Sigmoid colon (tissue), 6 donors: ENCODE measurements at regions not wholly inside any gene's neighbourhood (a gene's known extent, or its start where the extent isn't known, plus 50 kb on each side); places are given as distances from the start of the nearest gene placed in this dataset.

Source experiments
- DNase-seq: peaks from one replicate; pipeline ENCODE4 v3.0.0-alpha.2; 2019
- H3K27ac ChIP-seq, 4 donors: fragments of 200-600 bp; sonication (generic); one replicate each; pipeline ENCODE4 v1.5.1; 2016 to 2019; ENCODE audit warnings: mild to moderate bottlenecking in 1 of 4
- H3K27me3 ChIP-seq, 3 donors: fragments of 200-600 bp; sonication (generic); one replicate each; pipeline ENCODE4 v1.5.1; 2019; ENCODE audit warnings: mild to moderate bottlenecking in 1 of 3
- H3K36me3 ChIP-seq, 4 donors: fragments of 200-600 bp; sonication (generic); one replicate each; pipeline ENCODE4 v1.5.1; 2016 to 2019
- H3K4me1 ChIP-seq, 4 donors: fragments of 200-600 bp; sonication (generic); one replicate each; pipeline ENCODE4 v1.5.1; 2017 to 2019
- H3K4me3 ChIP-seq, 4 donors: fragments of 200-600 bp; sonication (generic); one replicate each; pipeline ENCODE4 v1.5.1; 2017 to 2019; ENCODE audit warnings: mild to moderate bottlenecking in 2 of 4, moderate library complexity in 1 of 4
- H3K9me3 ChIP-seq, 4 donors: fragments of 200-600 bp in 3 of 4; sonication (generic) in 3 of 4; one replicate each; pipeline versions ENCODE4 v1.5.1 to v1.6.1; 2013 to 2019
- CTCF ChIP-seq, 4 experiments: fragments of 450-650 bp in 3 of 4; fragments of 200-600 bp in 1 of 4; IDR thresholded peaks; one replicate each; pipeline ENCODE4 v1.5.1; 2016 to 2019; ENCODE audit warnings: antibody characterized with exemption in 4 of 4, mild to moderate bottlenecking in 3 of 4, moderate library complexity in 2 of 4
- EP300 ChIP-seq, 4 donors: sonication (generic); formaldehyde crosslinking; IDR thresholded peaks; one replicate each; pipeline ENCODE4 v1.6.1; 2017; ENCODE audit warnings: antibody characterized with exemption in 4 of 4
- POLR2A ChIP-seq, 2 donors: fragments of 450-650 bp; IDR thresholded peaks; one replicate each; pipeline ENCODE4 v1.6.1; 2016; ENCODE audit warnings: antibody characterized with exemption in 2 of 2, mild to moderate bottlenecking in 2 of 2, moderate library complexity in 2 of 2
- POLR2AphosphoS5 ChIP-seq, 4 donors: sonication (generic); formaldehyde crosslinking; IDR thresholded peaks; one replicate each; pipeline ENCODE4 v1.6.1; 2017; ENCODE audit warnings: antibody characterized with exemption in 4 of 4
- WGBS, 2 donors: extraction: QIAGEN DNeasy Blood & Tissue Kit; methylation state at CpG; one replicate each; pipeline ENCODE4 v1.1.7; 2013; 5-methylcytosine and 5-hydroxymethylcytosine counted together
- intact Hi-C: fragments of 100-400 bp; cut with DNase I; formaldehyde crosslinking; loops from one replicate; pipeline ENCODE4 v1.15.1; 2023
- donor health status: healthy with polysubstance abuse.
- donor health status: healthy.

GRCh38 chr5:4772591-4772990 is 367.5 kb upstream of the ADAMTS16 start:
- H3K36me3 ChIP-seq: no peaks in the 10 kb centered on the region
- no peaks in the 10 kb centered on the region for H3K27me3 ChIP-seq
- no peaks in the 10 kb centered on the region for H3K4me1 ChIP-seq
- no peak for DNase-seq
- WGBS, 2 donors: 89 to 92% methylated on average over 1 of the region's 1 CpG
- H3K9me3 ChIP-seq: peaks cover 0 to 13% (median 0%) of the 10 kb centered on the region in 4 donors
- intact Hi-C loops: no loop called here
- TF ChIP-seq CTCF (IDR thresholded peaks at IDR 0.05) (no peak), POLR2A (IDR thresholded peaks at IDR 0.05) (no peak), EP300 (IDR thresholded peaks at IDR 0.05) (no peak), POLR2AphosphoS5 (IDR thresholded peaks at IDR 0.05) (no peak)
- H3K4me3 ChIP-seq: no peak overlapping the region
- H3K27ac ChIP-seq: no peak overlapping the region

- Histone ChIP-seq H3K27ac (no peak overlapping the region), H3K27me3 (no peaks in the 10 kb centered on the region), H3K9me3 (peaks cover 0 to 13% (median 0%) of the 10 kb centered on the region in 4 donors), H3K4me3 (no peak overlapping the region), H3K4me1 (no peaks in the 10 kb centered on the region), H3K36me3 (no peaks in the 10 kb centered on the region)
- WGBS, 2 donors: 78 to 86% methylated on average over 1 of the region's 1 CpG
- intact Hi-C loops: no loop called here
- no peak for TF ChIP-seq POLR2AphosphoS5 (IDR thresholded peaks at IDR 0.05)
- TF ChIP-seq CTCF (IDR thresholded peaks at IDR 0.05): no peak
- no peak for TF ChIP-seq POLR2A (IDR thresholded peaks at IDR 0.05)
- no peak for TF ChIP-seq EP300 (IDR thresholded peaks at IDR 0.05)
- DNase-seq: no peak
Observed at GRCh38 chr5:4773827-4774317, 366.3 kb upstream of the ADAMTS16 start.

GRCh38 chr5:4777435-4777834 is 362.7 kb upstream of the ADAMTS16 start:
- no peak overlapping the region for H3K27ac ChIP-seq
- peaks cover 0 to 4% (median 0%) of the 10 kb centered on the region in 4 donors for H3K9me3 ChIP-seq
- H3K4me3 ChIP-seq: no peak overlapping the region
- no peaks in the 10 kb centered on the region for H3K36me3 ChIP-seq
- no peaks in the 10 kb centered on the region for H3K27me3 ChIP-seq
- no peak for DNase-seq
- TF ChIP-seq EP300 (IDR thresholded peaks at IDR 0.05) (no peak), CTCF (IDR thresholded peaks at IDR 0.05) (no peak), POLR2A (IDR thresholded peaks at IDR 0.05) (no peak), POLR2AphosphoS5 (IDR thresholded peaks at IDR 0.05) (no peak)
- no peaks in the 10 kb centered on the region for H3K4me1 ChIP-seq
- WGBS, 2 donors: 77 to 81% methylated on average over 4 of the region's 4 CpGs
- intact Hi-C loops: no loop called here

- 53 to 68% methylated on average over 4 of the region's 4 CpGs for WGBS, 2 donors
- no peak overlapping the region for H3K27ac ChIP-seq
- H3K4me1 ChIP-seq: no peaks in the 10 kb centered on the region
- no peak for DNase-seq
- TF ChIP-seq EP300 (IDR thresholded peaks at IDR 0.05): no peak
- no peak for TF ChIP-seq POLR2A (IDR thresholded peaks at IDR 0.05)
- no peak for TF ChIP-seq CTCF (IDR thresholded peaks at IDR 0.05)
- no peak for TF ChIP-seq POLR2AphosphoS5 (IDR thresholded peaks at IDR 0.05)
- H3K4me3 ChIP-seq: no peak overlapping the region
- no peaks in the 10 kb centered on the region for H3K27me3 ChIP-seq
- peaks cover 0 to 6% (median 0%) of the 10 kb centered on the region in 4 donors for H3K9me3 ChIP-seq
- intact Hi-C loops: no loop called here
- no peaks in the 10 kb centered on the region for H3K36me3 ChIP-seq
Observed at GRCh38 chr5:4780633-4781032, 359.5 kb upstream of the ADAMTS16 start.

- no peaks in the 10 kb centered on the region for H3K36me3 ChIP-seq
- no peak for TF ChIP-seq POLR2AphosphoS5 (IDR thresholded peaks at IDR 0.05)
- no peak for TF ChIP-seq POLR2A (IDR thresholded peaks at IDR 0.05)
- no peak for TF ChIP-seq CTCF (IDR thresholded peaks at IDR 0.05)
- no peak for TF ChIP-seq EP300 (IDR thresholded peaks at IDR 0.05)
- intact Hi-C loops: no loop called here
- no peak overlapping the region for H3K27ac ChIP-seq
- no peaks in the 10 kb centered on the region for H3K4me1 ChIP-seq
- H3K9me3 ChIP-seq: peaks cover 0 to 7% (median 0%) of the 10 kb centered on the region in 4 donors
- no peak overlapping the region for H3K4me3 ChIP-seq
- no peaks in the 10 kb centered on the region for H3K27me3 ChIP-seq
- no peak for DNase-seq
- 66 to 68% methylated on average over 6 of the region's 6 CpGs for WGBS, 2 donors
Observed at GRCh38 chr5:4781299-4781698, 358.8 kb upstream of the ADAMTS16 start.
